ENCODE measurements at regions not wholly inside any gene's neighbourhood (a gene's known extent, or its start where the extent isn't known, plus 50 kb on each side); places are given as distances from the start of the nearest gene placed in this dataset.

GRCh38 chr10:1894912-1895311 lies 157.6 kb upstream of the ADARB2 start:
- TF ChIP-seq CTCF (IDR thresholded peaks at IDR 0.05; ENCODE audit: insufficient read depth, low read length, poor library complexity, severe bottlenecking), result no peak
- no peak for TF ChIP-seq EZH2phosphoT487 (conservative IDR thresholded peaks at IDR 0.05; ENCODE audit: low read length)

Measured in SU-DHL-6 (cell line).